ENCODE measurements at regions not wholly inside any gene's neighbourhood (a gene's known extent, or its start where the extent isn't known, plus 50 kb on each side); places are given as distances from the start of the nearest gene placed in this dataset.
"Not testable (repeated sequence)": the region's sequence is repeated elsewhere in the genome, so short reads cannot be mapped to it uniquely, and the experiment has no call there.

DNA sequence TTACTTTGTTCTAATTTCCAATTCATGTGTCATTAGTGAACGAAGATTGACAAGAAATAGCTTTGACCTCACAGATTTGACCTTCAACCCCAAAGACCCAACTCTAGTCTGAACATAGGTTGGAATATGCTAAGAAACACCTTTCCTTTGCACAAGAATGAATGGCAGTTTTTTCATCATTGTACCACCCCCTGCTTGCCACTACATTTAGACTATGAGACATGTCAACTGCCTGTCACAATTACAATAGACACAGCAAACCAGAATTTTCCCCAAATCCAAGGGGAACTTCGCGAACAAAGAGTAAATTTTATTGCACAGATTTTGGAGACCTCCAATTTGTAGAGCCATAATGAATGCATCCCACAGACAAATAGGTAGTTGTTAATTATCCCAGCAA lies 535.4 kb downstream of the PRKD1 start:
- DNase-seq, result no peak

DNA sequence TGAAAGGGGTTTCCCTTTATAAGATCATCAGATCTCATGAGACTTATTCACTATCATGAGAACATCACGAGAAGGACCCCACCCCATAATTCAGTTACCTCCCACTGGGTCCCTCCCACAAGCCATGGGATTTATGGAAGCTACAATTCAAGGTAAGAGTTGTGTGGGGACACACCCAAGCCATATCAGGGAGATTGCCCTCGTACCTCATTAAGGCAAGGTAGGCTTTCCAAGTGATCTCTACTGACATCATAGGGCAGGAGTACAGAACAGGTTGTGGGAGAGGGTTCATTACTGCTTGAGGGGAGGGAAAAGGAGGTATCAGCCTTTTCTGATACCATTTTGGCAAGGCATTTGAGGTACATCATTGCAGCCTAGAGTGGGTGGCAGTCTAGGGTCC lies 524.6 kb downstream of the PRKD1 start:
- no peak for DNase-seq

DNA sequence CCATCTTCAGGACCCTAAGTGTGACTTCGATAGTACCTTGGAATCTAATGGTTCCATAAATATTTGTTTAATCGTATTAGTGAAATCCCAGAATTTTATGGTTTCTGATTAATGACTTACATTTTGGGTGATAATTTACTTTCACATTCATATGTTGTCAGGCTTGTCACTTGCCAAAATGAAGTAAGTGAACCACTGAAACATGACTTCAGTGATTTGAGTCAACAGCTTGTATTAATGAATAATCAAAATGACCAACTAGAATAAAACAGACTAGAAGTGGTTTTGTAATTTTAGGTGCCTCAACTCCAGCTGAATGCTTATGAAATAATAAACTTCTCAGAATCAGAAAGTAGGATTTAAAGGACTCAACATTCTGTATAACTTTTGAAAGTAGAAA lies 517.1 kb downstream of the PRKD1 start:
- no peak for DNase-seq

DNA sequence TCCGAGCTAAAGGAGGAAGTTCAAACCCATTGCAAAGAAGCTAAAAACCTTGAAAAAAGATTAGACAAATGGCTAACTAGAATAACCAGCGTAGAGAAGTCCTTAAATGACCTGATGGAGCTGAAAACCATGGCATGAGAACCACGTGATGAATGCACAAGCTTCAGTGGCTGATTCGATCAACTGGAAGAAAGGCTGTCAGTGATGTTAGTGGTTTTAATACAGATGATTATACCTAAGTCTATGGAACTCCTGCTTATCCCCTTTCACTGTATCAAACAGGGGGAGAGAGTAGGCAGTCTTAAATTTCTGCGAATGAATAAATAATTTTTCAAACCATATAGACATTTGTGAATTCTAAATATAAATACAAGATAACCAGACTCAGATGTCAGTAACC lies 512.7 kb downstream of the PRKD1 start:
- DNase-seq, result not testable (repeated sequence)

DNA sequence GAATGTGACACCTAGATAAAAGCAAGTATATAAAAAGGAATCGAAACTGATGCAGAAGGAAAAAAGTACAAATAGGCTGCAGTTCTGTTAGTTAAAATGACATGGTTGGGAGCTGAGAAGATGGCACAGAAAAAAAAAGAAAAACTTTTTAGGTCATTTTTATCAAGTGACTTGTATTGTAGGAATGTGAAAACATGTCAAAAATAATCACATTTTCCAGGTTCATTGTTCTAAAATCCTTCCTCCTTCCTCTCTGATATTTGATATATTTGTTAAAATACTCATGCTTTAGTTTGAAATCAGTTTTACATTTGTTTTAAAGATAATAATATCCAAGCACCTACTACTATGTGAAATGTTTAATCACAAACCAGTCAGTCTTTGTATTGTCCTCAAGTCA lies 507.9 kb downstream of the PRKD1 start:
- no peak for DNase-seq

DNA sequence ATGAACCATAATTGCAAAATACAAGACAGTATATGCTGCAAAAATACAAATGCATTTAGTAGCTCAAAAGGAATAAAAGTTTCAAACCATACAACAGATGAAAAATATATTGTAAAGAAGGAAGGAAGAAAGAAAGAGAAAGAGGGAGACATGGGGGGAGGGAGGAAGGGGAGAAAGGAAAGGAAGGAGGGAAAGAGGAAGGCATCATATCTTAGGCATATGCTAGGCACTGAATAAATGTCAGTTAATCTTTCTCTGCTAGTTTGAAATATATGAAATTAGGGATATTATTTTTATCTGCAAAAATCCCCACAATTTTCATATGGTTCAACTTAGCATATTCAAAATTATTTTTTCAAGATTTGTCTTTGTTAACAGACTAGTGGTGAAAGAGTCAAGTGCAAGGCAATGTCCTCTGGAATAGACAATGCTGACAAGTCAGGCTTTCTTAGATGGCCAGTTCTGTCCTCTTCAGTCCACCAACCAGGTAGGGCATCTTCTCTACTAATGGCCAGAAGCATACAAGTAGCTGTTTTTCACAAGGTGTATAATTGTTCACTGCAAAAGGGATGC lies 506.4 kb downstream of the PRKD1 start:
- no peak for DNase-seq

DNA sequence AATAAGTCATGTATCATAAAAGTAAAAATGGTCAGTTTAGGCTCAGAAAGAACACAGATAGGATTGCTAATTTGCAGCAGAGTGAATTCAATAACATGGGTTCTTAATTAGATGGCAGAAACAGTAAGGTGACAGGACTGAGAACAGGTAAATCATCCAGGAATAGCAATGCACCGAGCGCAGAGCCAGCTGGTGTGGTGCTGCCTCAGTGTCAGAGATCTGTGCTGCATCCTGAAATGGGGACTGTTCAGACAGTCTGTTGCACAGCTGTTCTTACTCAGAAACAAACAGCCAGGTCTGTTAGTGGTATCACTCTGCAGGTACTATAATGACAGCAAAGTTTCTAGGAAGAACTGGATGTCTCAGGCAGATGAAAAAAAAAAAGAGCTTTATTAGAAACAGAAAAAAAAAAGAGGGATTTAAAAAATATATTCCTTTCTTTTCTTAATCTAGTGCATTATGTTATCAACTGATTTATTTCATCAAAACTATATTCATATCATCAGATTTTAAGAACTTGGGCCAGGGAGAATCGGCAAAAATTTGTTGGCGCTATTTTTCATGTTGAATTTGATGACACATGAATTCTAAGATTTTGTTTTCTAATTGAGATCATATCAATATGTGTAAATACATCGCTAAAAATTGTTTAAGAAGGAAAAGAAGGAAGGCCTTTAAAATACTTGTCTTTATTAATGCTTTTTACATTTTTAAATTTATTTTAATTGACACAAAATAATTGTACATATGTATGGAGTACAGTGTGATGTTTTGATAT lies 501.8 kb downstream of the PRKD1 start:
- no peak for DNase-seq

DNA sequence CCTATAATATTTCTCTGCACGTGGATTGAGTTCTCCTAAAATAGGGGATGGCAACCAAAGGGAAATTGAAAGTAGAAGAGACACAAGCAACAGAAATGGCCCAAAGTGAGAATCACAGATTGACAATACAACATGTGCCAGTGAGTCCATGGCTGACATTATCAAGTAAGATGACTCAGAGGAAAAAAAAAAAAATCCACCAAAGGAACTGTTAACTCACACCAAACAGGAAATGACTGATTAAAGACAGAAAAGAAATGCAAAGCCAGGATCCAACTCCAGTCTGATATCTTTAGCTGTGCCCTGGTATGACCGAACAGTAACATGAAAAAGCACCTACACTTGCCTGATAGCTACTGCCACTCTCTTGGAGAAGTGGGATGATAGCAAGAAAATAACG lies 485.0 kb downstream of the PRKD1 start:
- no peak for DNase-seq

DNA sequence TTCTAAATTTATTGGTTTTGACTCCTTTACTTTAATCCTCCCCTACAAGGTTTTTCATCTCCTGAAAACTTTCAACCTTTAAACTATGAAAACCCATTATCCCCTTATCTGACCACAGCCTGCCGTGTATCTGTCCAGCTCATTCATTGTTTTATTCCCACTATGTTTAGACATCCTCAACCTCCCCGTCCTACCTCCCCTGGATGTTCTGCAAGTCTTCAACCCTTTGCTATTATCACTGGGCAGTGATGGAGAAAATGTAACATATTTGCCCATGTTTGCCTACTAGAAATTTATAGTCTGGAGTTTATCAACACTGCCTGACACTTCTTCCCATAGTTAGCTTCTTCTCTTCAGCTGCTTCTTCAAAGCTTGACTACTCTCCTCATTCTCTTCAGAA lies 483.4 kb downstream of the PRKD1 start:
- DNase-seq, result no peak

DNA sequence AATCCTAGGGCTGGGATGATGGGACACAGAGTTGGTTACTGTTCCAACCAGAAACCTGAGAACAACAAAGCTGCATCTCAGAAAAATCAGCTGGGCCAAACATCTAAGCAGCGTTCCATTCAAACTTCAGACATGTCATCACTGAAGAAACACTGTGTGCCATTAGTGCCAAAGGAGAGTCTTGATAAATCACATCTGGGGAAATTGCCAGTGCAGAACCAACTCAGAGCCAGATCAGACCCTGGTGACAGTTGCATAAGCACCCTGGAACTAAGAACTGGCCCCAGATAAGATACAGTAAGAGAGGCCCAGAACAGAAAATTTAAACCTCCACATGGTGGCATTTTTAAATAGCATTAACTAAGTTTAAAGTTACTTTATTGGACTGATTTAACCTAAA lies 482.8 kb downstream of the PRKD1 start:
- DNase-seq, result no peak

DNA sequence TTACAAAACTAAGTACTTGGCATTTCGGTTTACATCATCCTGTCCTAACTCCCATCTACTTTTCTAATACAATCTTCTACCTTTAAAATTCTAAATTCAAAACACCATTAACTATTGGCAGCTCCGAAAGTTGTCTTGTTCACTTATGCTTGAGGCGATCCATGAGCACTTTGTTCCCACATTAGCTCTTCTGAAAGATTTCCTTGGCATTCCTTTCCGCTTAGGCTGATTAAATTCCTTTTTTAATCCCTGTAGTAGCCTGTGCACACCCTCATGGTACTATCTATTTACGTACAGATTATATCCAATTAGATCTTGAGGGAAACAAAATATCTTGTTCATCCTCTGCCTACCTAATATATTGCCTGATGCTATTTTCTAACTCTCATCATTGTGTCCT lies 480.7 kb downstream of the PRKD1 start:
- DNase-seq, result no peak

DNA sequence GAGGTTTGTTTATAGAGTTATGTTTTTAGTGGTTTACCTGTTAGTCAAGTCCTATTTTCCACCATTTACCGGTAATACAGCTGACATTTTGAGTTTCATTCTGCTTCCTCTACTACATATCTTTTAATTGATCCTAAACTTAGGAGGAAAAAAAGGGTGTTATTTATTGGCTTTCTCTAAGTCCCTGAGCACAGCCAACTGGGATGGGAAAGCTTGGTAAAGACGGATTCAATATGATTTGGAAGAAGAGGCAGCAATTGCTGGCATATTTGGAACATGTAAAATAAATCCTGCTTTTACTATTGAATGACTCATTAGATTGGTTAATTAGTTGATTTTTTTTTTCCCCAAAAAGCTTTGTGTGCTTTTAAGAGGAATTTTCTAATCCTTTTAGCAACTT lies 475.7 kb downstream of the PRKD1 start:
- DNase-seq, result no peak

DNA sequence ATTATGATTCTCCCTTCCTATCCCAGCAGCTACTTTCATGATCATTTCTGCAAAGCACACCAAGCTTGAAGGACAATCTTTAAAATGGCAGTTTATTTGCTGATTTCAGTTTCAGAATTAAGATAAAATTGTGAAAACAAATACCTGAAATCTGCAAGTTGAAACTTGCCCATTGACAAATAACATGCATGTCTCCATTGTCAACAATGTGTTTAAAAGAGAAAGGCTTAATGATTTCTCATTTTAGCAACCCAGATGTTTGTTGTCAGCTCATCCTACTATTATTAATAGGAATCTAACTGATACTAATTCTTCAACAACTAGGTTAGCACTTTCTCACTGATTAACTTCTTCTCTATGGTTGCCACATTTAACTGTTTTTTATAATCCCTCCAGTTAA lies 474.6 kb downstream of the PRKD1 start:
- no peak for DNase-seq

DNA sequence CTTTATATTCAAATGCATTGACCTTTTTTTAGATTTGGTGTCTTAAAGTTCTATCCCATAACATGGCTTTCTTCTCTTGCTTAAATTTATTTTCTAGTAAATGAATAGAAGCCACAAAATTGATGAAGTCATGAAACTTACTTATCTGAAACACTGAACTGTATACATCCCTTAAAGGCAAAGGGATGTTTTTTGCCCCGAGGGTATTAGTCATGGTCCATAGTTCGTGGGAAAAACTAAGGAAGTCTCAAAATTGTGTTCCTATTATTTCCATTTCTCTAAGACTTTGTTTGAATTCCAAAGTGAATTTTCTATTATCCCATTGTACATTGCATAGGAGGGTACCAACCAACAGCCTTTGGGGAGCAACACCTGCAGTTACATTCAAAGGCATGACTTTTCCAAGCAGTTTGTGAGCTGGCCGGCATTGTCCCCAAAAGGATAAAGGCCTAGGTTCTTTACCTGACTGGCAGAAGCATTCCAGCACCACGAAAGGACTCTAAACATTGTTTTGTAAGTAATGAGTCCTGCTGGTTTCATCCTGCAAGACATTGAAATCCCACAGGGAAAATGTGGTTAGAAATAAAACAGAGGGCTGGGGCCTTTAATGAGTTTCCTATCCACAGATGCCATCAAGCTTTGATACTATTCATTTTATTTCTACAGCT lies 473.5 kb downstream of the PRKD1 start:
- no peak for DNase-seq

DNA sequence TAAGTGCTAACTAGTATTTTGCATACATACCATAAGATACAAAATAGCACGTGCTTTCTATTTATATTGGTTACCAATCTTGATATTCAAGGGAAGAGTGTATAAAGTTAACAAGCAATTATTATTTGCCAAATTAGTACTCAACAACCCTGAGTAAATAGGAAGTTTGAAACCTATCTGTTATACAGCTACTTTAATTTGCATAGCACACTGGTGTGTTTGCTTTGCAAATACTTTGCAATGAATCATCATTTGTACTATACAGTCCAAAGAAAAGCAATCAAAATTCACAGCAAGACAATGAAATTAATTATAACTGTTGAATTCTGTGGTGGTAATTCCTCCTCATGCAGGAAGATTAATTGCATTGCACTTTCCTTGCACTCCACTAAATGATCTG lies 469.1 kb downstream of the PRKD1 start:
- DNase-seq, result no peak

DNA sequence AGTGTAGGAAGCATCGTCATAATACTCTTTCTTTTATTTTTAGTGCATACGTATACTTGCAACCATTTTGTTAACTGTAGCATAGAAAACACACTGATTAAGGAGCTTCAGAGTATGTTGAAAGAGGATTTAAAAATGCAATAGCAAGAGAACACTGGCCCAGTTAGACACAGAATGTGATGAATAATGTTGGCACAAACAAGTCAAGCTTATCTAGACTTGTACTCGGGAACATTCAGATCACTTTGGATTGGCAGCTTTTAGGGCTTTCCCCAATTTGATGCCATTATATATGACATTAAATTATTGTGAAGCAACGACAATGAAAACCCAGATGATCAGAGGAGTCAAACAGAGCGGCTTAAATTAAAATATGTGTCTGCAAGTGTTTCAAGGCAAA lies 468.1 kb downstream of the PRKD1 start:
- DNase-seq, result no peak

DNA sequence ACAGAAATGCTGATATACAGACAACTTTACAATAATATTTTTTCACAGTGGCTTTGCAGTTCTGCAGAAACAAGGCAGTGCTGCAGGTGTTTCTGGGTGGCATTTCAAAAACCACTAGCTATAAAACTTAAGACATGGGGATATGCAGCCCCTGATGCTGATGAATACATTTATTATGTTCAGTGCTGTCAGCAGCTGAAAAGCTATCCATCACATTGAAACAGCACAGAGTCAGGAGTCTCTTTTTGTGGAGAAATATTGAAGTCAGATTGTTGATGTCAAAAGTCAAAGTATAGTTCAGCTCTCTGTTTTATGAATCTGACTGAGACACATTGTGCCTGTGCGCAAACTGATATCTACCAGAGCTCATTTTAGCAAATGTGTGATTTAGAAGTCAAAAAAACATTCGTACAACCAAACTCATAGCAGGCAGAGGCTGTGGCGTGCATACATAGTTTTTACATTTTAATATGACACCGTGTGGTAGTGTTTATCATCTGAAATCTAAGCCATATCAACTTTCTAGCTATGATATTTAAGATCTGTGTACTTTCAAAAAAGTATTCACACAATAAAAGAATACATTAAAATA lies 467.6 kb downstream of the PRKD1 start:
- no peak for DNase-seq

DNA sequence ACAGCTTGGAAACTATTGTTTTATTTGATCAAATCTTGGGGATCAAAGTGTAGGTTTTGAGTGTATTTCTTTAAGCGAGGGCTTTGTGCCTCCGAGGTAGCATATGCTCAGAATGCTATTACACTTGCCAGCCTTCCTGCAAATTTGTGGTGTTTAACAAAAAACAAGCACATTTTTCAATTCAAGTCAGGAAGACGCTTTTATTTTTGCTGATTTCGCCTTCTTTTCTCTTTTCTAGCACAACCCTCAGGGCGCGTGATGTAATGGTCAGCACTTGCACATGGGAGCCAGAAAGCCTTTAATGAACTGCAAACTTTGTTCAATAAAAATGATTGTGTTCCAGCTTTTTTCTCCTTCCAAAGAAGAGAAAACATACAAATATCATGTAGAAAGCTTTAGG lies 466.5 kb downstream of the PRKD1 start:
- no peak for DNase-seq

DNA sequence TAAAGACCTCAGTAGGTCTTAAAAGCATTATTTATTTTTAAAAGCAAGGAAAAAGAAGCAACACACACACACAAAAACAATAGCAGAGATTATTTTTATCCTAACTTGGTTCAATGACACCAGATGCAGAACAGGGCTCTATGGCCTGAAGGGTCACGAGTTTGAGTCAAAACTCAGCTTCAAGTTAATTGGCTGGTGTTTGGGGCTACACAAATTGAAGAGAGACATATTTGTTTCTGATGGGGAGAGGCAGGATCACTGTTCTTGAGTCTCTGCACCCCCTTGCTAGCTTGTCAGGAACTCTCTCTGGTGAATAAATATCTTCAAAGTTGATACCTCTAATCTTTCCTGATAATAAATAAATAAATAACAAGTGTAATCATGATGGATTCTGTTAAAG lies 466.1 kb downstream of the PRKD1 start:
- DNase-seq, result no peak

DNA sequence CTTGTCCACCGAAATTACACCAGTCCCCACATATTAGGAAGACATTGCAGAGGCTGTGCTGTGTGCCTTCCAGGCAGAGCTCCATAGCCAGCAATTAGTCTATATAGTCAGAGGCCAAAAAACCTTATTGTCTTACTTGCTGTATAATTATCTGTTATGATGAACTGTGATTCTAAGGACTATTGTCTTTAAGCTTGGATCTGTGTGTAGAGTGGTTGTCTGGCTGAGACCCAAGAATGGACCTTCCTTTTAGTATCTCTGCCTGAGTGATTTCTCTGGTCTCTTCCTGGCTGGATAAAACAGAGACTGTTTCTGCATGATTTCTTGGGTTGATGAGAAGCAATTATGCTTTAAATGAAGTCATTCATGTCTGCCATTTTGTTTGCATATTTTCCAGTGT lies 465.3 kb downstream of the PRKD1 start:
- peak; percentile 55 to 68 for DNase-seq

DNA sequence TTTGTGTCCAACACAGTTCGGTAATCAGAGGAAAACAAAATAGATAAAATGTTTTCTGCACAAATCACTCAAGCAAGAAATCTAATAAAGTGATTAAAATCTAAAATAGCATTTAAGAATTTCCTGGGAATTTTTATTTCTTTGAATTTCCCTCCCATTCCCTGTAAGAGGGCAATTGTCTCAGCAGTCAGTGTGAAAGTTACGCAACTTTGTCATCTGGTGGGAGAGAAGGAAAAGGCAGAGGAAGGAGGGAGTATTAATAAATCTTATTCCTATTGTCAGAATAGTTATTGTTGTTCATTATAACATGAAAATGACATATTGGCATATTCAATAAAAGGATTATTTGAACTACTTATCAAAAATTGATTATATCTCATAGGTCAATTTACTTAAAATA lies 464.9 kb downstream of the PRKD1 start:
- DNase-seq, result no peak

DNA sequence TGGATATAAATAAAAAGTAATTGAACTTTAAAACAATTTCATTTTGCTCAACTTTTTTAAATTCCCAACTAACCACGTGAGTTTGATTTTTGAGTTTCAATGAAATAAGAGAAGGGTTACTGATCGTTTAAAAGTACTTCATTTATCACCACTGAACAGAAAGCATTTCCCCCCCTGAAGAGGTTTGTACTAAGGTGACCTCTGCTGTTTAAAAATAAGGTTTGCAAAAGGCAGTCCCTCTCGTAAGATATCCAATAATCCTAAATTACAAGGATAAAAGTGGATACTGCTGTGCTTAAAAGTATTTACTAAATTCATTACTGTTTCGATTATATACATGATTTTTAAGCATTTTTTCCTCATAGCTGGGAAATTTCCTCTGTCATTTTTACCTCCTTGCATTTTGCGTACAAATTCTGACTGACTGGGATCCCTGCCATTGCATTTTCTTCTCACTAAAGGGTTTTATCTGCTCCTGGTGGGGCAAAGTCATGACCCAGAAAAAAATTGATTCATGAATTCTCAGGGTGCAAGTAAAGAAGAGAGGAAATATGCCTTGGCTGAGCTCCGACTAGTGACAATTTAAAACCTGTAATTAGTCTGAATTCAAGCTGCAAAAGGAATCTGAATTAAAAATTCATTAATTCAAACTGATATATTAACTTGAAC lies 463.8 kb downstream of the PRKD1 start:
- no peak for DNase-seq

DNA sequence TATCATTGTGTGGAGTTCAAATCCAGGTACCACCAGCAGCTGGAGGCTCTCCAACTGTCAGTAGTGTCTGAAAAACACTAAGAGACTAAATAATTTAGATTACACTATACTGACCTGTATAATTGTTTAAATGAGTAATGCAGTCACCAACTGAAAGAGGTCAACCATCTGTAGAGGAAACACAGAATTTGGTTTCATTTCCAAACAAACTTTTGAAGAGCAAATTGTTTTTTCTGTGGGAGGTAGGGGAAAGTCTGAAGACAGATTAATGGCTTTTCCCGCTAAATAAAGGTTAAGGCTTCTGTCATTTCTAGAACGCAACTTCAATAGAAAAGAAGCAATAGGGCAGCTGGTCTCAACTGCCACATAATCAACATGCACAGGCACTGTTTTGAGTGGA lies 462.6 kb downstream of the PRKD1 start:
- no peak for DNase-seq

DNA sequence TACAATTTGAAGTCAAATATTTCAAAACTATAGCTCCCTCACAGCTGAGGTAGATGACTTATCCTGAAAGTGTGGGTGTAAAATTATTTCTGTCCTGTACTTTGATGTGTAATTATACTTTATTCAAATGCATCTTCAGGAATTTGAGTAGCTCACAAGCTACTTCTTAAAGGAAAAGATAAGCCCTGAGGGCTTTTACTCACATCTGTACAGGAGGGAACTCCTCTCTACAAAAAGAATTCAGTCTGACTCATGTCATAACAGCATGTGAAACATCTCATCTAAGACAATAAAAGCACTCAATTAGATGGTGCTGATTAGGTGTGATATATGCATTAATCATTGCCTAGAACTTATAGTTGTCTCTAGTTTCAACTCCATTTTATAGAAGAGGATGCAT lies 452.0 kb downstream of the PRKD1 start:
- no peak for DNase-seq
